ENCODE measurements at regions not wholly inside any gene's neighbourhood (a gene's known extent, or its start where the extent isn't known, plus 50 kb on each side); places are given as distances from the start of the nearest gene placed in this dataset.
"Not testable (repeated sequence)": the region's sequence is repeated elsewhere in the genome, so short reads cannot be mapped to it uniquely, and the experiment has no call there.

DNA sequence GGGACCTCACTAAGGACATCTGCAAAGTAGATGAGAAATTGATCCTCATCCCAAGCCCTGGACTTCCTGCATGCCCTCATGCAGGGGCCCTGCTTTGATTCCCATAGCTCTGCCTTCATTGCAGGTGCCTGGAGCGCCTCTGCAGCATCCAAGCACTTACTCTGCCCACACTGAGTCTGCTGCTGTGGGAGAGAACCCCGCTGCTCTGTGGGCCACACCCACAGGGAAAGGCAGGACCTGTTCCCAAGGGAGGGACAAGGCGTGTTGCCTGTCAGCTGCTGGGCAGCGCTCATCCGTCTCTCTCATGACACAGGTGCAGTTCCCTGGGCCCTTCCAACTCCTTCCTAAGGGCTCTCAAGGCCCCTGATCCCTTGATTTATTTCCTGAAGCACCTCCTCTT lies 266.8 kb upstream of the SMIM21 start:
- no peaks in the 10 kb centered on the region for H3K36me3 Mint-ChIP-seq
- Histone ChIP-seq H3K27ac (no peak overlapping the region), H3K36me3 (no peaks in the 10 kb centered on the region), H3K4me2 (no peak overlapping the region), H2AFZ (replicated peaks) (no peak overlapping the region), H4K20me1 (ENCODE audit: low read depth) (no peaks in the 10 kb centered on the region), H3F3A (ENCODE audit: low read depth) (no peaks in the 10 kb centered on the region), H3K4me1 (no peaks in the 10 kb centered on the region), H3K9ac (no peak overlapping the region), H3K27me3 (no peaks in the 10 kb centered on the region), H3K4me3 (no peak overlapping the region), H3K9me3 (ENCODE audit: low read depth) (no peaks in the 10 kb centered on the region), H3K79me2 (ENCODE audit: low read depth) (no peaks in the 10 kb centered on the region)
- H3K4me1 Mint-ChIP-seq: no peaks in the 10 kb centered on the region
- peaks cover 8% of the 10 kb centered on the region for H3K27me3 Mint-ChIP-seq (ENCODE audit: insufficient read depth, low read depth)
- no peak for TF ChIP-seq EZH2phosphoT487 (IDR thresholded peaks at IDR 0.05)
- TF ChIP-seq EZH2 (IDR thresholded peaks at IDR 0.05): no peak
- TF ChIP-seq CTCF (IDR thresholded peaks at IDR 0.05): no peak
- no peaks in the 10 kb centered on the region for H3K9me3 Mint-ChIP-seq
- DNase-seq (ENCODE audit: low spot score): no peak
- H3K27ac Mint-ChIP-seq: no peak overlapping the region
- no peak overlapping the region for H3K4me3 Mint-ChIP-seq

DNA sequence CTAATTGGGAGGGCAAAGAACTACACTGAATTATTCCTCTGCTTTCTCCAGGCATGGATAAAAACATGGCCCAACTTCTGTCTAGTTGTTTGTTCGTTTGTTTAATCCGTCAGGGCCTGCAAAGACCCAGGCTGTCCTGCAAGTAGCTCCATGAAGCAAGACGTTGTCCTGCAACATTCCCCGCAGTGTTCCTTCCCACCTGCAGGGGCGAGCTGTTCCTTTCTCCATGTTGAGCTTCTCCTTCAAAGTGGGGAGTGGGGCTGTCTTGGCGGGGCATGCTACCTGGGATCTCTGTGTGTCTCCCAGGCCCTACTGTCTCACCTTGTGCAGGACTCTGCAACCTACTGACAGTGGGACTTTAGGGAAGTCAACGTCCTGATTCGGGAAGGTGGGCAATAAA lies 264.0 kb upstream of the SMIM21 start:
- no peaks in the 10 kb centered on the region for H3K9me3 Mint-ChIP-seq
- Histone ChIP-seq H3F3A (ENCODE audit: low read depth) (no peaks in the 10 kb centered on the region), H2AFZ (replicated peaks) (no peak overlapping the region), H3K4me2 (no peak overlapping the region), H3K4me3 (no peak overlapping the region), H3K27me3 (no peaks in the 10 kb centered on the region), H3K9me3 (ENCODE audit: low read depth) (no peaks in the 10 kb centered on the region), H4K20me1 (ENCODE audit: low read depth) (no peaks in the 10 kb centered on the region), H3K9ac (no peak overlapping the region), H3K27ac (no peak overlapping the region), H3K79me2 (ENCODE audit: low read depth) (no peaks in the 10 kb centered on the region), H3K36me3 (no peaks in the 10 kb centered on the region), H3K4me1 (no peaks in the 10 kb centered on the region)
- H3K27me3 Mint-ChIP-seq (ENCODE audit: insufficient read depth, low read depth): peaks cover 10% of the 10 kb centered on the region
- no peaks in the 10 kb centered on the region for H3K4me1 Mint-ChIP-seq
- TF ChIP-seq CTCF (IDR thresholded peaks at IDR 0.05) (peak; percentile 30), EZH2 (IDR thresholded peaks at IDR 0.05) (no peak)
- no peaks in the 10 kb centered on the region for H3K36me3 Mint-ChIP-seq
- no peak overlapping the region for H3K27ac Mint-ChIP-seq
- H3K4me3 Mint-ChIP-seq: no peak overlapping the region
- no peak for DNase-seq (ENCODE audit: low spot score)

GRCh38 chr18:75690283-75690682 lies 262.8 kb upstream of the SMIM21 start:
- H3K9ac ChIP-seq; H3K4me1 ChIP-seq; H3K4me3 ChIP-seq; H3K36me3 ChIP-seq; H3K27ac ChIP-seq; H3K36me3 Mint-ChIP-seq; H3K4me1 Mint-ChIP-seq; H3K9me3 ChIP-seq (ENCODE audit: low read depth); H4K20me1 ChIP-seq (ENCODE audit: low read depth); DNase-seq (ENCODE audit: low spot score); H3K27ac Mint-ChIP-seq; H3K9me3 Mint-ChIP-seq; H3K4me3 Mint-ChIP-seq; H2AFZ ChIP-seq (replicated peaks); H3K27me3 ChIP-seq; H3F3A ChIP-seq (ENCODE audit: low read depth); H3K79me2 ChIP-seq (ENCODE audit: low read depth); H3K4me2 ChIP-seq: not testable (repeated sequence)
- H3K27me3 Mint-ChIP-seq (ENCODE audit: insufficient read depth, low read depth): peaks cover 11% of the 10 kb centered on the region

DNA sequence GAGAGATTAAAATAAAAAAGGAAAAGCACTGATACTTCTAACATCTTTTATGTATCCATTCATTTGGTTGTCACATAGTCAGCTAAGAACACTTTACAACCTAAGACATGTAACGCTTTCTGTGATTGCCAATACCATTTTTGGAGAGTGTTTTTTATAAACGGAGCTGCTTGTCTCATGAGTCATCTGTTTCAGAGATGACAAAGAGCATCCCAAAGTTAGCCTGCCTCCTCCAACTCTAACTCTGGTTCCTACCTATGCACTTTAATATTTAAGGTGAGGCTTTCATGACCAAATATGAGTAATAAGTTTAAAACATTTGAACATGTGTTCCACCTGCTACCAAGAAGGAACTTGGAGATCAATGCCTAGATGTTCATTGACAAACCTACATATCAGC lies 260.1 kb upstream of the SMIM21 start:
- H3K79me2 ChIP-seq (ENCODE audit: low read depth): no peaks in the 10 kb centered on the region
- no peak overlapping the region for H3K4me2 ChIP-seq
- no peaks in the 10 kb centered on the region for H3F3A ChIP-seq (ENCODE audit: low read depth)
- no peak overlapping the region for H3K27ac Mint-ChIP-seq
- H3K4me3 ChIP-seq: no peak overlapping the region
- no peaks in the 10 kb centered on the region for H3K9me3 Mint-ChIP-seq
- no peak overlapping the region for H3K27ac ChIP-seq
- no peak overlapping the region for H3K4me3 Mint-ChIP-seq
- no peak for DNase-seq (ENCODE audit: low spot score)
- H3K4me1 ChIP-seq: no peaks in the 10 kb centered on the region
- no peaks in the 10 kb centered on the region for H3K4me1 Mint-ChIP-seq
- H3K9ac ChIP-seq: no peak overlapping the region
- H3K36me3 ChIP-seq: no peaks in the 10 kb centered on the region
- no peaks in the 10 kb centered on the region for H3K27me3 ChIP-seq
- H2AFZ ChIP-seq (replicated peaks): no peak overlapping the region
- no peaks in the 10 kb centered on the region for H3K9me3 ChIP-seq (ENCODE audit: low read depth)
- peaks cover 7% of the 10 kb centered on the region for H3K27me3 Mint-ChIP-seq (ENCODE audit: insufficient read depth, low read depth)
- H4K20me1 ChIP-seq (ENCODE audit: low read depth): no peaks in the 10 kb centered on the region
- TF ChIP-seq EZH2phosphoT487 (IDR thresholded peaks at IDR 0.05): no peak
- TF ChIP-seq CTCF (IDR thresholded peaks at IDR 0.05): no peak
- TF ChIP-seq EZH2 (IDR thresholded peaks at IDR 0.05): no peak
- no peaks in the 10 kb centered on the region for H3K36me3 Mint-ChIP-seq
